ENCODE measurements at regions not wholly inside any gene's neighbourhood (a gene's known extent, or its start where the extent isn't known, plus 50 kb on each side); places are given as distances from the start of the nearest gene placed in this dataset.

DNA sequence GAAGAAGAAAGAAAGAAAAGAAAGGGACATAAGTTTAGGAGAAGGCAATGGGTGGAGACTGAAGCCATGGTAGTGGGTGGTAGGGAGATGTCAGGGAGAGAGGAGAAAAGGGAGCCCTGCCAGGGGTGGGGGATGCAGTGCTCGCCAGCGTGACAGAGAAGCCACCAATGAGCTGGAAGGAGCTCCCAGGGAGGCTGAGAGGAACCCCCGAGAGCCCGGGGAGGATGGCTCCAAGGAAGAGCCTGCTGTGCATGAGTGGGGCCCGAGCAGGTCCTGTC, 141.2 kb upstream of the SHH start:
- H3K9ac ChIP-seq (ENCODE audit: low read length) = no peak overlapping the region
- H3K4me2 ChIP-seq (ENCODE audit: low read depth, low read length, poor library complexity, severe bottlenecking) = no peak overlapping the region
- no peak overlapping the region for H3K4me3 ChIP-seq (ENCODE audit: insufficient read depth, low read length, poor library complexity, severe bottlenecking)
- H3F3A ChIP-seq (ENCODE audit: insufficient read depth) = no peaks in the 10 kb centered on the region
- no peaks in the 10 kb centered on the region for H3K27me3 ChIP-seq (ENCODE audit: low read length)
- no peaks in the 10 kb centered on the region for H3K36me3 ChIP-seq (ENCODE audit: low read length)
- TF ChIP-seq, protein P1, sequence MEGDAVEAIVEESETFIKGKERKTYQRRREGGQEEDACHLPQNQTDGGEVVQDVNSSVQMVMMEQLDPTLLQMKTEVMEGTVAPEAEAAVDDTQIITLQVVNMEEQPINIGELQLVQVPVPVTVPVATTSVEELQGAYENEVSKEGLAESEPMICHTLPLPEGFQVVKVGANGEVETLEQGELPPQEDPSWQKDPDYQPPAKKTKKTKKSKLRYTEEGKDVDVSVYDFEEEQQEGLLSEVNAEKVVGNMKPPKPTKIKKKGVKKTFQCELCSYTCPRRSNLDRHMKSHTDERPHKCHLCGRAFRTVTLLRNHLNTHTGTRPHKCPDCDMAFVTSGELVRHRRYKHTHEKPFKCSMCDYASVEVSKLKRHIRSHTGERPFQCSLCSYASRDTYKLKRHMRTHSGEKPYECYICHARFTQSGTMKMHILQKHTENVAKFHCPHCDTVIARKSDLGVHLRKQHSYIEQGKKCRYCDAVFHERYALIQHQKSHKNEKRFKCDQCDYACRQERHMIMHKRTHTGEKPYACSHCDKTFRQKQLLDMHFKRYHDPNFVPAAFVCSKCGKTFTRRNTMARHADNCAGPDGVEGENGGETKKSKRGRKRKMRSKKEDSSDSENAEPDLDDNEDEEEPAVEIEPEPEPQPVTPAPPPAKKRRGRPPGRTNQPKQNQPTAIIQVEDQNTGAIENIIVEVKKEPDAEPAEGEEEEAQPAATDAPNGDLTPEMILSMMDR (IDR thresholded peaks at IDR 0.05; ENCODE audit: insufficient read depth, low read length, poor library complexity, severe bottlenecking) = no peak
- TF ChIP-seq EZH2phosphoT487 (conservative IDR thresholded peaks at IDR 0.05; ENCODE audit: low read length) = no peak
- no peaks in the 10 kb centered on the region for H3K9me3 ChIP-seq (ENCODE audit: insufficient read depth, low read length)
- no peaks in the 10 kb centered on the region for H3K79me2 ChIP-seq (ENCODE audit: insufficient read depth, low read length)
- no peak overlapping the region for H2AFZ ChIP-seq (ENCODE audit: low read depth, low read length, severe bottlenecking)
- no peak overlapping the region for H3K27ac ChIP-seq (ENCODE audit: low read depth, low read length)
- no peaks in the 10 kb centered on the region for H3K9me2 ChIP-seq (replicated peaks; ENCODE audit: insufficient read depth, low read length)
- no peaks in the 10 kb centered on the region for H4K20me1 ChIP-seq (ENCODE audit: low read depth, low read length)

DNA sequence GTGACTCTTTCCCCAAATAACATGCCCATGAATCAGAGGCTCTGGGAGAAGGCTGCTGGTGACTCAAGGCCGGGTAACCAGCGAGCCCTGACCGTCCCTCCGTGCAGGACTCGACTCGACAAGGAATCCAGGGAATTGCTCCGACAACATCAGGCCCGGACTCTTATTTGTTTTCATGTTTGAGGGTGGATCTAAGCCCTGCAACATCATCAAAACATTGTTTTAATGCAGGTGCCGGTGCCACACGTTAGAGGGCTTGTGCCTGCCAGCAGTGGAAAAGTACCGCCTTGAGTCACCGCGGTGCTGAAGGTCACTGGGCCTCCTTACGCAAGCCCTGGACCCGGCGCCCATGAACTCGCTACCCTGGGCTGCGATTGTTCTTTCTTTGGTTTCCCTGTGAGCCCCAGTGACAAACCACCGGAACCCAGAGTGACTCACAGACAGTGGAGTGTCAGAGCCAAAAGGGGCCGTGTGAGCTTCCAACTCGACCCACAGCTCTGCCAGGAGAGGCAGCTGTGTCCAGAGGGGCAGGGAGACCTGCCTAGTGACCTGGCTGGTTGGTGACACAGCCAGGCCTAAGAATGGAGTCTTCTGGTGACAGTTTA, 139.4 kb upstream of the SHH start:
- Histone ChIP-seq H3K79me2 (ENCODE audit: insufficient read depth, low read length) (no peaks in the 10 kb centered on the region), H2AFZ (ENCODE audit: low read depth, low read length, severe bottlenecking) (no peak overlapping the region), H3K36me3 (ENCODE audit: low read length) (no peaks in the 10 kb centered on the region), H3F3A (ENCODE audit: insufficient read depth) (no peaks in the 10 kb centered on the region), H3K9me3 (ENCODE audit: insufficient read depth, low read length) (no peaks in the 10 kb centered on the region), H3K27me3 (ENCODE audit: low read length) (no peaks in the 10 kb centered on the region), H3K4me3 (ENCODE audit: insufficient read depth, low read length, poor library complexity, severe bottlenecking) (no peak overlapping the region), H3K27ac (ENCODE audit: low read depth, low read length) (no peak overlapping the region), H3K9ac (ENCODE audit: low read length) (no peak overlapping the region), H3K4me2 (ENCODE audit: low read depth, low read length, poor library complexity, severe bottlenecking) (no peak overlapping the region), H4K20me1 (ENCODE audit: low read depth, low read length) (no peaks in the 10 kb centered on the region), H3K9me2 (replicated peaks; ENCODE audit: insufficient read depth, low read length) (no peaks in the 10 kb centered on the region)
- no peak for TF ChIP-seq EZH2phosphoT487 (conservative IDR thresholded peaks at IDR 0.05; ENCODE audit: low read length)
- TF ChIP-seq, protein P1 (IDR thresholded peaks at IDR 0.05; ENCODE audit: insufficient read depth, low read length, poor library complexity, severe bottlenecking) = no peak

DNA sequence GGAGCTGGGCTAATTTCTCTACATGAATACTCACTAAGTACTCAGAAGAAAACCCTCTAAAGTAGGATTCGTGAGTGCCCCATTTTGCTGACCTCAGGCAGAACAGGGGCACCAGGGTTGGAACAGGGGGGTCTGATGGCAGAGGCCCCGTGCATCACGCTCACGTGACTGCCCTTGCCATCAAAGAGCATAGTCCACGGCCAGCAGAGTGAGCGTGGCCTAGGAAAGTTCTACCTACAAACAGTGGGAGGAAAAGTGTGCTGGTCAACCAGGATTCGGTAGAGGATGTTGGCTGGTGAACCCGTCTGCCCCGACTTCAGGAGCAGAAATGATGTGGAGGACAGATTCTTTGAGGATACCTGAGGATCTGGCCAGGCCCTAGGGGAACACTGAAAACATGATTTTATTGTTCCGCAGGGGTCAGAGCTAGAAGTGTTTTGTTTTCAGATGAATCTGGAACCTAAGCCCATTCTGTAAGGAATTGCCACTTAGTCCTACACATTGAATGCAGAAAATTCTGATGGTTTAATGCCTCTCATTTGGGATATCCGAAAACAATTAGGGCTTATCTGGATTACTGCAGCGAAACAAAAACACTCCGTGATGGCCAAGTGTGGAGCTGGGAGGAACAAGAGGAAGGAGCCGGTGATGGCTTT, 138.8 kb upstream of the SHH start:
- H3K9me3 ChIP-seq (ENCODE audit: insufficient read depth, low read length) = no peaks in the 10 kb centered on the region
- no peaks in the 10 kb centered on the region for H3F3A ChIP-seq (ENCODE audit: insufficient read depth)
- no peaks in the 10 kb centered on the region for H4K20me1 ChIP-seq (ENCODE audit: low read depth, low read length)
- no peak overlapping the region for H2AFZ ChIP-seq (ENCODE audit: low read depth, low read length, severe bottlenecking)
- H3K9ac ChIP-seq (ENCODE audit: low read length) = no peak overlapping the region
- no peak overlapping the region for H3K4me3 ChIP-seq (ENCODE audit: insufficient read depth, low read length, poor library complexity, severe bottlenecking)
- no peaks in the 10 kb centered on the region for H3K9me2 ChIP-seq (replicated peaks; ENCODE audit: insufficient read depth, low read length)
- H3K4me2 ChIP-seq (ENCODE audit: low read depth, low read length, poor library complexity, severe bottlenecking) = no peak overlapping the region
- no peaks in the 10 kb centered on the region for H3K36me3 ChIP-seq (ENCODE audit: low read length)
- no peak overlapping the region for H3K27ac ChIP-seq (ENCODE audit: low read depth, low read length)
- no peak for TF ChIP-seq EZH2phosphoT487 (conservative IDR thresholded peaks at IDR 0.05; ENCODE audit: low read length)
- TF ChIP-seq, protein P1 (IDR thresholded peaks at IDR 0.05; ENCODE audit: insufficient read depth, low read length, poor library complexity, severe bottlenecking) = no peak
- no peaks in the 10 kb centered on the region for H3K27me3 ChIP-seq (ENCODE audit: low read length)
- H3K79me2 ChIP-seq (ENCODE audit: insufficient read depth, low read length) = no peaks in the 10 kb centered on the region
